ENCODE measurements at regions not wholly inside any gene's neighbourhood (a gene's known extent, or its start where the extent isn't known, plus 50 kb on each side); places are given as distances from the start of the nearest gene placed in this dataset.

DNA sequence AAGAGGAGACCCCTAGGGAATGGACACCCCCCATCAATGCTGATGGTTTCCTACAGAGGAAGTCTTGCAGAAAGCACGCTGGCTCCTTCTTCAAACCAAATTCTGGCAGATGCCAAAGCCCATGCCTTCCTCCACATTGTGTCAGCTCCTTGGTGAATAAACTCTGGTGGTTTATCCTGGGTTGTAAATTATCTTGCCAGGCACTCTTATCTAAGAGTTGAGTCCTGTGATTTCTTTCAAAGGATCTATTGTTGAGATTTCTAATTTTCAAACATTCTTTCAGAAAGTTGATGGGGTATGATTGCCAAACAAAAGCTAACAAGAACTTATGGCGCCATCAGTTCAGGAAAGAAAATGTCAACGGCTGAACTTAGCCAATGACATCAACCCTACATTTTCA lies 160.4 kb downstream of the NSG2 start:
- Histone ChIP-seq H3K4me3 (no peak overlapping the region), H3K9me3 (no peaks in the 10 kb centered on the region), H3K4me1 (no peaks in the 10 kb centered on the region), H3K27ac (no peak overlapping the region), H3K27me3 (ENCODE audit: insufficient read depth in 3 of 3, low read length in 2 of 3) (no peaks in the 10 kb centered on the region), H3K36me3 (ENCODE audit: insufficient read depth in 1 of 2, low read depth in 1 of 2) (no peaks in the 10 kb centered on the region)
- WGBS, 3 donors = 76 to 85% (median 84%) methylated on average over 3 of the region's 3 CpGs
- no peak for ATAC-seq
- intact Hi-C loops (cut with DNase I) = no loop called here
- DNase-seq = no peak
- TF ChIP-seq, protein P1, sequence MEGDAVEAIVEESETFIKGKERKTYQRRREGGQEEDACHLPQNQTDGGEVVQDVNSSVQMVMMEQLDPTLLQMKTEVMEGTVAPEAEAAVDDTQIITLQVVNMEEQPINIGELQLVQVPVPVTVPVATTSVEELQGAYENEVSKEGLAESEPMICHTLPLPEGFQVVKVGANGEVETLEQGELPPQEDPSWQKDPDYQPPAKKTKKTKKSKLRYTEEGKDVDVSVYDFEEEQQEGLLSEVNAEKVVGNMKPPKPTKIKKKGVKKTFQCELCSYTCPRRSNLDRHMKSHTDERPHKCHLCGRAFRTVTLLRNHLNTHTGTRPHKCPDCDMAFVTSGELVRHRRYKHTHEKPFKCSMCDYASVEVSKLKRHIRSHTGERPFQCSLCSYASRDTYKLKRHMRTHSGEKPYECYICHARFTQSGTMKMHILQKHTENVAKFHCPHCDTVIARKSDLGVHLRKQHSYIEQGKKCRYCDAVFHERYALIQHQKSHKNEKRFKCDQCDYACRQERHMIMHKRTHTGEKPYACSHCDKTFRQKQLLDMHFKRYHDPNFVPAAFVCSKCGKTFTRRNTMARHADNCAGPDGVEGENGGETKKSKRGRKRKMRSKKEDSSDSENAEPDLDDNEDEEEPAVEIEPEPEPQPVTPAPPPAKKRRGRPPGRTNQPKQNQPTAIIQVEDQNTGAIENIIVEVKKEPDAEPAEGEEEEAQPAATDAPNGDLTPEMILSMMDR (IDR thresholded peaks at IDR 0.05) = no peak

DNA sequence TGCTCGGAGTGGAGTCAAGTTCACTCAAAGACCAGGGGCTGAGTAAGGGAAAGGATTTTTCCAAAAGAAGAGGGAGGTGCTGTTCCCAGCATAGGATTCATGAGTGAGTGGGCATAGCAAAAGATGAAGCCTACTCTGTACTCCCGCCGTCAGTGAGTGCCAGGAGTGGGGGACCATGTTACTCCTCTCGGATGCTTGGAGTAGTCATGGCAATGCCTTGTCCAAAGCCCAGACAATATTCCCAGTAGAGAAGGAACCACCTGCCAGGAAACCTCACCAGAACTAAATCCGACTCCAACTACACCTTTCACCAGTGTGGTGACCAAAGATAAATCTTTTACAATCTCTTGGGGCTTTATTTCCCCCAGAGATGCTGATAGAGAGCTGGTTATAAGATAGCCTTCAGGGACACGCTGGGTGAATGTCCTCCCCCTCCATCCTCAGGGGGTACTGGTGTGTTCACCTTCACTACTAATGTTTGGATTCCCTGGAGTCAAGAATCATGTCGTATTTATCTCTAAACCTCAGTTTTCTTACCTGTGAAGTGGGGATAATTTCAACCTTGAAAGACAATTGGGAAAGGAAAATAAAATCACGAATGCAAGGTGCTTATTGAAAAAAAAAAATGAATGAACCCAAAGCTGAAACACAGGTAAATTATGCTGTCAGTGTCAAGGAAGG lies 165.2 kb downstream of the NSG2 start:
- H3K4me1 ChIP-seq = no peaks in the 10 kb centered on the region
- H3K4me3 ChIP-seq = no peak overlapping the region
- intact Hi-C loops (cut with DNase I) = no loop called here
- no peaks in the 10 kb centered on the region for H3K36me3 ChIP-seq (ENCODE audit: insufficient read depth in 1 of 2, low read depth in 1 of 2)
- TF ChIP-seq, protein P1 (IDR thresholded peaks at IDR 0.05) = no peak
- peaks cover 0 to 21% (median 0%) of the 10 kb centered on the region in 3 donors for H3K27me3 ChIP-seq (ENCODE audit: insufficient read depth in 3 of 3, low read length in 2 of 3)
- ATAC-seq (no peak), DNase-seq (no peak)
- WGBS, 3 donors = 50 to 57% (median 51%) methylated on average over 8 of the region's 8 CpGs
- H3K27ac ChIP-seq = no peak overlapping the region
- H3K9me3 ChIP-seq = no peaks in the 10 kb centered on the region

DNA sequence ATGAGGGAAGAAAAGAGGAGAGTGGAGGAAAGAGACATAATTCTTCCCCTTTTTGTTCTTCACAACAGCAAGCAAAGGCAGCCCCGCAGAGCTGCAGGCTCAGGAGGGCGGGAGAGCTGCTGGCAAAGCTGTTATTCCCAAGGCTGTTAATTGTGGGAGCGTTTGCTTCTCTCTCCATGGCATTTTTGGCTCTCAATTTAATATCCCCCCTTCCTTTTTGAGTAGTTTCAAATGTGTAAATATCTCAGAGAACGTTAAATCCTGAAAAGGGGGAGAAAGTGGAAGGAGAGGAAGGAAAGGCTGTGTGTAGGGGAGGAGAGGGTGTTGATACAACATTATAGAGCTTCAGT lies 165.7 kb downstream of the NSG2 start:
- Histone ChIP-seq H3K4me1 (no peaks in the 10 kb centered on the region), H3K9me3 (no peaks in the 10 kb centered on the region), H3K36me3 (ENCODE audit: insufficient read depth in 1 of 2, low read depth in 1 of 2) (no peaks in the 10 kb centered on the region), H3K4me3 (no peak overlapping the region), H3K27ac (no peak overlapping the region), H3K27me3 (ENCODE audit: insufficient read depth in 3 of 3, low read length in 2 of 3) (peaks cover 0 to 21% (median 0%) of the 10 kb centered on the region in 3 donors)
- intact Hi-C loops (cut with DNase I) = no loop called here
- TF ChIP-seq, protein P1 (IDR thresholded peaks at IDR 0.05) = no peak
- DNase-seq (no peak), ATAC-seq (no peak)
- 26 to 30% (median 29%) methylated on average over 4 of the region's 4 CpGs for WGBS, 3 donors

GRCh38 chr5:174217527-174217926 lies 172.0 kb downstream of the NSG2 start:
- WGBS, 3 donors = 26 to 63% (median 39%) methylated on average over 1 of the region's 1 CpG
- no peak for ATAC-seq
- intact Hi-C loops (cut with DNase I) = no loop called here

More at GRCh38 chr5:174217527-174217926, 172.0 kb downstream of the NSG2 start:
- Histone ChIP-seq H3K27ac (no peak overlapping the region), H3K36me3 (ENCODE audit: insufficient read depth in 1 of 2, low read depth in 1 of 2) (no peaks in the 10 kb centered on the region), H3K9me3 (peaks cover 12% of the 10 kb centered on the region), H3K4me1 (no peaks in the 10 kb centered on the region), H3K4me3 (no peak overlapping the region), H3K27me3 (ENCODE audit: insufficient read depth in 3 of 3, low read length in 2 of 3) (peaks cover 0 to 19% (median 0%) of the 10 kb centered on the region in 3 donors)
- TF ChIP-seq, protein P1 (IDR thresholded peaks at IDR 0.05) = no peak
- DNase-seq = no peak

Measured in psoas muscle (tissue), 7 donors.